ENCODE measurements at regions not wholly inside any gene's neighbourhood (a gene's known extent, or its start where the extent isn't known, plus 50 kb on each side); places are given as distances from the start of the nearest gene placed in this dataset.

DNA sequence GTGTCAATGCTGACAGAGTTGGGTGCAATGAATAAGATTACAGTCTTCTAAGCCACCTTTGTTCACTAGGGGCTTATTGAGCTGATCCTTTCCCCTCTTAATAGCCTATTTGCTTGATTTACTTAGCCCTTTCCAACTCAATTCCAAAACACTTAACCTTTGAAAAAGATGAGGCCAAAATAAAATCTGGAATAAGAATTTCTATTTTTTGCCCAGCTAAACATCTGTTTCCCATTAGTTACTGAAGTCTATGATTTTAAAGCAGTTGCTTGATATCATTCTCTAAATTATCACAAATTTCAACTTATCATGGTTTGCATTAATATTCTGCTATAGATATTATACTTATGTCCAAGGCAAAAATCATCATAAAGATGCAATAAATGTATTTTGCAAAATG is 1272.0 kb upstream of the ACO1 start:
- TF ChIP-seq, protein P1, sequence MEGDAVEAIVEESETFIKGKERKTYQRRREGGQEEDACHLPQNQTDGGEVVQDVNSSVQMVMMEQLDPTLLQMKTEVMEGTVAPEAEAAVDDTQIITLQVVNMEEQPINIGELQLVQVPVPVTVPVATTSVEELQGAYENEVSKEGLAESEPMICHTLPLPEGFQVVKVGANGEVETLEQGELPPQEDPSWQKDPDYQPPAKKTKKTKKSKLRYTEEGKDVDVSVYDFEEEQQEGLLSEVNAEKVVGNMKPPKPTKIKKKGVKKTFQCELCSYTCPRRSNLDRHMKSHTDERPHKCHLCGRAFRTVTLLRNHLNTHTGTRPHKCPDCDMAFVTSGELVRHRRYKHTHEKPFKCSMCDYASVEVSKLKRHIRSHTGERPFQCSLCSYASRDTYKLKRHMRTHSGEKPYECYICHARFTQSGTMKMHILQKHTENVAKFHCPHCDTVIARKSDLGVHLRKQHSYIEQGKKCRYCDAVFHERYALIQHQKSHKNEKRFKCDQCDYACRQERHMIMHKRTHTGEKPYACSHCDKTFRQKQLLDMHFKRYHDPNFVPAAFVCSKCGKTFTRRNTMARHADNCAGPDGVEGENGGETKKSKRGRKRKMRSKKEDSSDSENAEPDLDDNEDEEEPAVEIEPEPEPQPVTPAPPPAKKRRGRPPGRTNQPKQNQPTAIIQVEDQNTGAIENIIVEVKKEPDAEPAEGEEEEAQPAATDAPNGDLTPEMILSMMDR (IDR thresholded peaks at IDR 0.05; ENCODE audit: extremely low read depth in 1 of 2, insufficient read depth in 1 of 2, low read depth in 1 of 2, low read length in 2 of 2), result no peak
- TF ChIP-seq EZH2 (IDR thresholded peaks at IDR 0.05; ENCODE audit: borderline replicate concordance, low read depth, low read length, severe bottlenecking) (no peak), POLR2A (IDR thresholded peaks at IDR 0.05; ENCODE audit: low read depth, low read length) (no peak), MYC (IDR thresholded peaks at IDR 0.05; ENCODE audit: low read depth, low read length) (no peak), POLR2AphosphoS5 (IDR thresholded peaks at IDR 0.05; ENCODE audit: insufficient read depth, low read depth, low read length) (no peak), FOS (IDR thresholded peaks at IDR 0.05; ENCODE audit: borderline replicate concordance, insufficient read depth, low read length) (no peak)
- TF ChIP-seq, protein P2, sequence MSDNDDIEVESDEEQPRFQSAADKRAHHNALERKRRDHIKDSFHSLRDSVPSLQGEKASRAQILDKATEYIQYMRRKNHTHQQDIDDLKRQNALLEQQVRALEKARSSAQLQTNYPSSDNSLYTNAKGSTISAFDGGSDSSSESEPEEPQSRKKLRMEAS (IDR thresholded peaks at IDR 0.05; ENCODE audit: insufficient read depth, insufficient read length), result no peak
